HG03520 (cell line): ENCODE measurements at regions not wholly inside any gene's neighbourhood (a gene's known extent, or its start where the extent isn't known, plus 50 kb on each side); places are given as distances from the start of the nearest gene placed in this dataset.
"Not testable (repeated sequence)": the region's sequence is repeated elsewhere in the genome, so short reads cannot be mapped to it uniquely, and the experiment has no call there.

Source experiments
- ATAC-seq: cut with Tn5 transposase; IDR thresholded peaks from one replicate; pipeline ENCODE4 v1.9.1; 2021; ENCODE audit warnings: mild to moderate bottlenecking, moderate library complexity; ENCODE audit not compliant: unreplicated experiment

- ATAC-seq, result no peak
These were observed 561.4 kb upstream of the ID2 start for GRCh38 chr2:8120506-8120860.

- no peak for ATAC-seq
These were observed 560.6 kb upstream of the ID2 start for GRCh38 chr2:8121022-8121825.

GRCh38 chr2:8121826-8122513 is 559.9 kb upstream of the ID2 start:
- no peak for ATAC-seq

- ATAC-seq, result no peak
These were observed 559.3 kb upstream of the ID2 start for GRCh38 chr2:8122520-8122919.

- no peak for ATAC-seq
These were observed 558.4 kb upstream of the ID2 start for GRCh38 chr2:8123464-8123863.

GRCh38 chr2:8125741-8126711 is 555.8 kb upstream of the ID2 start:
- ATAC-seq, result no peak

GRCh38 chr2:8126783-8127182 is 555.1 kb upstream of the ID2 start:
- no peak for ATAC-seq

GRCh38 chr2:8131423-8131822 is 550.4 kb upstream of the ID2 start:
- ATAC-seq, result not testable (repeated sequence)

GRCh38 chr2:8132351-8132831 is 549.5 kb upstream of the ID2 start:
- no peak for ATAC-seq

GRCh38 chr2:8132879-8133278 is 549.0 kb upstream of the ID2 start:
- no peak for ATAC-seq

GRCh38 chr2:8133363-8133762 is 548.5 kb upstream of the ID2 start:
- ATAC-seq, result no peak

GRCh38 chr2:8133913-8134472 is 547.9 kb upstream of the ID2 start:
- no peak for ATAC-seq

- ATAC-seq, result no peak
These were observed 547.4 kb upstream of the ID2 start for GRCh38 chr2:8134473-8134932.

GRCh38 chr2:8134985-8135682 is 546.7 kb upstream of the ID2 start:
- ATAC-seq, result no peak

GRCh38 chr2:8137801-8138200 is 544.1 kb upstream of the ID2 start:
- no peak for ATAC-seq

GRCh38 chr2:8138525-8138922 is 543.3 kb upstream of the ID2 start:
- ATAC-seq, result no peak

- no peak for ATAC-seq
These were observed 542.8 kb upstream of the ID2 start for GRCh38 chr2:8138923-8139667.

- no peak for ATAC-seq
These were observed 542.1 kb upstream of the ID2 start for GRCh38 chr2:8139668-8140200.

GRCh38 chr2:8141079-8141707 is 540.7 kb upstream of the ID2 start:
- no peak for ATAC-seq
